ENCODE measurements at regions not wholly inside any gene's neighbourhood (a gene's known extent, or its start where the extent isn't known, plus 50 kb on each side); places are given as distances from the start of the nearest gene placed in this dataset.

GRCh38 chrX:16491461-16491860, 158.5 kb upstream of the S100G start:
- DNase-seq (ENCODE audit: low spot score) = no peak

GRCh38 chrX:16496175-16496574, 153.8 kb upstream of the S100G start:
- DNase-seq (ENCODE audit: low spot score) = no peak

GRCh38 chrX:16511796-16512776, 137.9 kb upstream of the S100G start:
- no peak for DNase-seq (ENCODE audit: low spot score)

- no peak for DNase-seq (ENCODE audit: low spot score)
Measured at GRCh38 chrX:16516232-16516876, 133.6 kb upstream of the S100G start.

- DNase-seq (ENCODE audit: low spot score) = no peak
Measured at GRCh38 chrX:16517039-16517605, 132.8 kb upstream of the S100G start.

GRCh38 chrX:16518131-16518530, 131.8 kb upstream of the S100G start:
- no peak for DNase-seq (ENCODE audit: low spot score)

GRCh38 chrX:16524316-16524715, 125.6 kb upstream of the S100G start:
- no peak for DNase-seq (ENCODE audit: low spot score)

GRCh38 chrX:16526003-16526402, 124.0 kb upstream of the S100G start:
- no peak for DNase-seq (ENCODE audit: low spot score)

GRCh38 chrX:16528620-16529019, 121.3 kb upstream of the S100G start:
- no peak for DNase-seq (ENCODE audit: low spot score)

Data from umbilical cord (tissue), 1 donor.